ENCODE measurements at regions not wholly inside any gene's neighbourhood (a gene's known extent, or its start where the extent isn't known, plus 50 kb on each side); places are given as distances from the start of the nearest gene placed in this dataset.

DNA sequence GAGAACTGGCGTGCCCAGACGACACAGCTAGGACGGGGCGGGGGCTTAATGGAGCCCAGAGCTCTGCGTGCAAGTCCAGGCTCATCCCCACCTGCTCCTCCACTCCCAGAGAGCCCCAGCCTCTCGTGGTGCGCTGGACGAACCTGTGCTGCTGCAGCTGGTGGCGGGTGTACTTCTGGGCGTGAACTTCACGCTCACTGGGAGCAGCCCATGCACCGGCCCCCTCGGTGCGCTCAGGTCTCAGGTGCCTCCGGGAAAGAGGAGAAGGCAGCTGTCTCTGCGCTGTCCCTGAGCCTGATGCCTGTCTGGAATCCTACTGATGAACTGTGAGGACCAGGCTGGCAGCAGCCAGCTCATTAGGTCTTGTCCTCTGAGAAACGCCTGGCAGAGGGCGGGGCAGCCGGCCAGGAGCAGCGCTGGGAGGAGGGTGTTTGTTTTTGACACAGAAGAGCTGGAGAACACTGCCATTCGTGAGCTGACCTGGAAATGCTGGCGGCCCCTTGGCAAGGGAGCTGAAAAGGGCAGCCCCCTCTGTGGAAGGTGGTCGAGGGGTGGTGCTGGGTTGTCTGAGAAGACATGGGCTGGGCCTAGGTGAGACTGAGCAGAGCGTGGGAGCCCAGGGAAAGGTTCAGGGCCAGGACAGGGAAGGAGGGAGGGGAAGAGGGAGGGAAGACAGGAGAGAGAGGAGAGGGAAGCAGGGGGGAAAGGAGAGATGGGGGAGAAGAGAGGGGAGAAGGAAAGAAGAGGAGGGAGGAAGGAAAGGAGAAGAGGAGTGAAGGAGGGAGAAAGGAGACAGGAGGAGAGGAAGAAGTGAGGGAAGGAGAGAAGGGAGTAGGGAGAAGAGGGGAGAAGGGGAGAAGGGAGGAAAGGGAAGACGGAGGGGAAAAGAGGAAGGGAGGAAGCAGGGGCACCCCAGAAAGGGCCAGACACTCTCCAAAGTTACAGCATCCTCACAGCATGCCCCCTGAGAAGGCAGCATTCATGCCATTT is 53.5 kb upstream of the TNS3 start:
- peak overlapping the region; percentile 74 for H3K27ac ChIP-seq (ENCODE audit: low read depth, low read length)
- TF ChIP-seq, protein P1, sequence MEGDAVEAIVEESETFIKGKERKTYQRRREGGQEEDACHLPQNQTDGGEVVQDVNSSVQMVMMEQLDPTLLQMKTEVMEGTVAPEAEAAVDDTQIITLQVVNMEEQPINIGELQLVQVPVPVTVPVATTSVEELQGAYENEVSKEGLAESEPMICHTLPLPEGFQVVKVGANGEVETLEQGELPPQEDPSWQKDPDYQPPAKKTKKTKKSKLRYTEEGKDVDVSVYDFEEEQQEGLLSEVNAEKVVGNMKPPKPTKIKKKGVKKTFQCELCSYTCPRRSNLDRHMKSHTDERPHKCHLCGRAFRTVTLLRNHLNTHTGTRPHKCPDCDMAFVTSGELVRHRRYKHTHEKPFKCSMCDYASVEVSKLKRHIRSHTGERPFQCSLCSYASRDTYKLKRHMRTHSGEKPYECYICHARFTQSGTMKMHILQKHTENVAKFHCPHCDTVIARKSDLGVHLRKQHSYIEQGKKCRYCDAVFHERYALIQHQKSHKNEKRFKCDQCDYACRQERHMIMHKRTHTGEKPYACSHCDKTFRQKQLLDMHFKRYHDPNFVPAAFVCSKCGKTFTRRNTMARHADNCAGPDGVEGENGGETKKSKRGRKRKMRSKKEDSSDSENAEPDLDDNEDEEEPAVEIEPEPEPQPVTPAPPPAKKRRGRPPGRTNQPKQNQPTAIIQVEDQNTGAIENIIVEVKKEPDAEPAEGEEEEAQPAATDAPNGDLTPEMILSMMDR (IDR thresholded peaks at IDR 0.05; ENCODE audit: extremely low read depth, low read depth, low read length): no peak
- peak overlapping the region; percentile 69 for H3K4me2 ChIP-seq (ENCODE audit: insufficient read depth, low read length)
- DNase-seq (ENCODE audit: insufficient read length, low spot score, missing footprints): peak; percentile 81
- peaks cover 40% of the 10 kb centered on the region for H3K4me1 ChIP-seq (ENCODE audit: insufficient read depth, low read length)
- H3K27me3 ChIP-seq (ENCODE audit: insufficient read depth, low read length): no peaks in the 10 kb centered on the region
- no peaks in the 10 kb centered on the region for H3K9me3 ChIP-seq (ENCODE audit: low read depth, low read length)
- H3K4me3 ChIP-seq (ENCODE audit: insufficient read depth, low read length): no peak overlapping the region
- H3K79me2 ChIP-seq (ENCODE audit: insufficient read depth, low read length): no peaks in the 10 kb centered on the region
- H3K36me3 ChIP-seq (ENCODE audit: insufficient read depth, low read length): no peaks in the 10 kb centered on the region
- peak overlapping the region; percentile 47 for H2AFZ ChIP-seq (ENCODE audit: low read length)
- H4K20me1 ChIP-seq (ENCODE audit: insufficient read depth, low read length): no peaks in the 10 kb centered on the region

DNA sequence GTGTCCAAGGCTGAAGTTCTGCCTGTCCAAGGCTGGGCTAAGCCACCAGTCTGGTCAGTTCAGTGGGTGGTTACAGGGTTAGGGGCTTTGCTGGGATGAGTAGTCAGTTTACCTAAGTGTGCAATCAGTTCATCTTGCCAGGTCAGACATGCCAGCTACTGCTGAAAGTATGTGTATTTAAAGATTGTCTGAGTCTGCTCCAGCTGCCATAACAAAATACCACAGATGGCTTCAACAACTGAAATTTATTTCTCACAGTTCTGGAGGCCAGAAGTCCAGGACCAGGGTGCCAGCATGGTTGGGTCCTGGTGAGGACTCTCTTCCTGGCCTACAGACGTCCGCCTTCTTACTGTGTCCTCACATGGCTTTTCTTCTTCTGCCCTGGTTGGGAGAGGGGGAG is 52.4 kb upstream of the TNS3 start:
- Histone ChIP-seq H4K20me1 (ENCODE audit: insufficient read depth, low read length) (no peaks in the 10 kb centered on the region), H3K36me3 (ENCODE audit: insufficient read depth, low read length) (no peaks in the 10 kb centered on the region), H3K4me1 (ENCODE audit: insufficient read depth, low read length) (peaks cover 35% of the 10 kb centered on the region), H3K27ac (ENCODE audit: low read depth, low read length) (peak overlapping the region; percentile 24), H3K4me2 (ENCODE audit: insufficient read depth, low read length) (no peak overlapping the region), H3K4me3 (ENCODE audit: insufficient read depth, low read length) (no peak overlapping the region), H3K9me3 (ENCODE audit: low read depth, low read length) (no peaks in the 10 kb centered on the region), H3K27me3 (ENCODE audit: insufficient read depth, low read length) (no peaks in the 10 kb centered on the region), H2AFZ (ENCODE audit: low read length) (no peak overlapping the region), H3K79me2 (ENCODE audit: insufficient read depth, low read length) (no peaks in the 10 kb centered on the region)
- peak; percentile 84 for DNase-seq (ENCODE audit: insufficient read length, low spot score, missing footprints)
- TF ChIP-seq, protein P1 (IDR thresholded peaks at IDR 0.05; ENCODE audit: extremely low read depth, low read depth, low read length): no peak

DNA sequence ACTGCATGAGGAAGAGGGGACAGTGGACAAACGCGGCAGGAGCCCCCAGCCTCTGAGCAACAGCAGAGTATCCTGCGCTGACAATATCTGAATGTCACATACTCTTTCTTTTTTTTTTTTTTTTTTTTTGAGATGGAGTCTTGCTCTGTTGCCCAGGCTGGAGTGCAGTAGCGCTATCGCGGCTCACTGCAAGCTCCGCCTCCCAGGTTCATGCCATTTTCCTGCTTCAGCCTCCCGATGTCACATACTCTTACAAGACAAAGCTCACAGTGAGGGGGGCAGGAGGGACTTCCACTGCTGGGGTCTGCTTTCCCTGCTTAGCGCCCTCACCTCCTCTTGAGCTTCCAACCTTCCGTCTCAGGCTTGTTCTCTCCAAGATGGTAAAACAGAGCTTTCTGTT is 51.2 kb upstream of the TNS3 start:
- no peaks in the 10 kb centered on the region for H3K79me2 ChIP-seq (ENCODE audit: insufficient read depth, low read length)
- peaks cover 35% of the 10 kb centered on the region for H3K4me1 ChIP-seq (ENCODE audit: insufficient read depth, low read length)
- H2AFZ ChIP-seq (ENCODE audit: low read length): no peak overlapping the region
- no peaks in the 10 kb centered on the region for H3K36me3 ChIP-seq (ENCODE audit: insufficient read depth, low read length)
- H3K27ac ChIP-seq (ENCODE audit: low read depth, low read length): no peak overlapping the region
- H3K4me2 ChIP-seq (ENCODE audit: insufficient read depth, low read length): no peak overlapping the region
- H4K20me1 ChIP-seq (ENCODE audit: insufficient read depth, low read length): no peaks in the 10 kb centered on the region
- no peak overlapping the region for H3K4me3 ChIP-seq (ENCODE audit: insufficient read depth, low read length)
- no peaks in the 10 kb centered on the region for H3K27me3 ChIP-seq (ENCODE audit: insufficient read depth, low read length)
- TF ChIP-seq, protein P1 (IDR thresholded peaks at IDR 0.05; ENCODE audit: extremely low read depth, low read depth, low read length): no peak
- no peak for DNase-seq (ENCODE audit: insufficient read length, low spot score, missing footprints)
- no peaks in the 10 kb centered on the region for H3K9me3 ChIP-seq (ENCODE audit: low read depth, low read length)

Measured in osteoblast (primary cell).